Stimulated activated CD8-positive, alpha-beta memory T cell treated with anti-CD3 and anti-CD28 coated beads, Interleukin-7, amount 100 ng/mL, for 4 hours (primary cell): ENCODE measurements at regions not wholly inside any gene's neighbourhood (a gene's known extent, or its start where the extent isn't known, plus 50 kb on each side); places are given as distances from the start of the nearest gene placed in this dataset.

Experiments
- DNase-seq, 2 donors: peaks; one replicate each; pipeline ENCODE4 v3.0.0-alpha.2; 2020; ENCODE audit warnings: low read depth in 2 of 2

- DNase-seq: no peak
These were observed 1943.8 kb upstream of the PIK3C3 start for GRCh38 chr18:40011201-40011600.

- DNase-seq: no peak
These were observed 1948.4 kb upstream of the PIK3C3 start for GRCh38 chr18:40006634-40007033.

- DNase-seq: no peak
These were observed 1950.8 kb upstream of the PIK3C3 start for GRCh38 chr18:40004246-40004645.

GRCh38 chr18:39998317-39998716 is 1956.7 kb upstream of the PIK3C3 start:
- DNase-seq: no peak

DNA sequence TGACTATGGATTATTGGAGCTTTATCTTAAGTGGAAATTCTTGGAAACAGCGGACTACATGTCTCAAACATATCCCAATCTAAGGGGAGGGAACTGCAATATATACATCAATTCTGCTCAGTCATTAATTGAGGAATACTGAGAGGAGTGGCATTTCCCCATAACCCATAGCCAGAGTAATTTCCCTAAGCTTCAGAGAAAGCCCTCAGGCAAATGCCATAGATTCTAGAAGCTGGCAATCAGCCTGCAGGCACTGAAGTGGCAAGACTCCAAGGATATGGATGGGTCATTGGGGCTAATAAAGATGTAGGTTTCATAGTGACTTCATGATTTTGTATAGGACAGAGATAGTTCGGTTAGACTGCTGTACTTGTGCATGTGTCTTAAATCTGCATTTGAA is 1960.5 kb upstream of the PIK3C3 start:
- no peak for DNase-seq

DNA sequence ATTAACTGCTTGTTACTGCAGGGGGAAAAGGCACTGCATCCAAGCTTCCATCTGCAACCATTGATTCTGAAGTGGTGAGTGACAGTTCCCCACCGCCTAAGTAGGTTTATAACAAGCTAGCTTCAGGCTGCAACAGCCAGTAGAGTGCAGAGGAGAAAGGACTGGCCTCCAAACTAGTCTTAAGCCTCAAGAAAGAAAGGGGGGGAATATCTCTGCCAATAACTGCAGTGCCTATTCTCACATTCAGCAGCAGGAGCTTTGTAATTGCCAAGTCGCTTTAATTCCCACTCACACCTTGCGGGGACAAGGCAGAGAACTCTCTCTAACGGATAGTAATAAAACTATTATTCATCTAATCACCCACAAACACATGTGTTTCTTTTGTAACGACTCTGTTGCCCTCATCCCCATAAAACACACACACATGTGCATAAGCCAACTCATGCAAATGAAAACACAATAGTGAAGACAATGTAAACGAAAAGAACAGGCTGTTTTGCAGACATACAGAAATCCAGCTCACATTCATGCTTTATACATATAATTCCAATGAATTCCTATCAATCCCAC is 1963.3 kb upstream of the PIK3C3 start:
- DNase-seq: no peak

GRCh38 chr18:39990540-39990939 is 1964.5 kb upstream of the PIK3C3 start:
- DNase-seq: no peak

DNA sequence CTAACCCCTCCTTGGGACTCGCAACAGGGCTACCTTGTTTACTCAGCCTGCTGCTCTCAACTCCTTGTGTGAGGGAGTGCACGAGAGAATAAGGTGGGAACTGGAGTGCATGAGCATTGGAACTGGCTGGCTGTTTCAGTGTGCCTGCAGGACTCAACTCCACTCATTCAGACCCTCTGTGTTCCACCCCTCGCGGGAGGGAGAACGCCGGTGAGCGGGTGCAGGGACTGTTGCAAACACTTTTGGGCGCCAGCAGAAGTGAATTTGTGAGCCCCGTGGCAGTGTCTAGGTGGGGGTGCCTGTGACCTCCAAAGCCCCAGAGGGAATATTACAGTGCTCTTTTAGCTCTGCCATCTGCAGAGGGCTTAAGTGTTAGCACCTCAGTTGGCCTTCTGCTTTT is 1978.3 kb upstream of the PIK3C3 start:
- no peak for DNase-seq

- DNase-seq: no peak
These were observed 1982.5 kb upstream of the PIK3C3 start for GRCh38 chr18:39972521-39972920.

GRCh38 chr18:39969803-39970494 is 1985.1 kb upstream of the PIK3C3 start:
- no peak for DNase-seq

GRCh38 chr18:39966275-39966674 is 1988.8 kb upstream of the PIK3C3 start:
- no peak for DNase-seq

- DNase-seq: no peak
These were observed 1992.5 kb upstream of the PIK3C3 start for GRCh38 chr18:39962546-39962945.

- no peak for DNase-seq
These were observed 1994.5 kb upstream of the PIK3C3 start for GRCh38 chr18:39960550-39960949.

GRCh38 chr18:39959839-39960238 is 1995.2 kb upstream of the PIK3C3 start:
- DNase-seq: no peak

- DNase-seq: no peak
These were observed 1996.2 kb upstream of the PIK3C3 start for GRCh38 chr18:39958876-39959275.

DNA sequence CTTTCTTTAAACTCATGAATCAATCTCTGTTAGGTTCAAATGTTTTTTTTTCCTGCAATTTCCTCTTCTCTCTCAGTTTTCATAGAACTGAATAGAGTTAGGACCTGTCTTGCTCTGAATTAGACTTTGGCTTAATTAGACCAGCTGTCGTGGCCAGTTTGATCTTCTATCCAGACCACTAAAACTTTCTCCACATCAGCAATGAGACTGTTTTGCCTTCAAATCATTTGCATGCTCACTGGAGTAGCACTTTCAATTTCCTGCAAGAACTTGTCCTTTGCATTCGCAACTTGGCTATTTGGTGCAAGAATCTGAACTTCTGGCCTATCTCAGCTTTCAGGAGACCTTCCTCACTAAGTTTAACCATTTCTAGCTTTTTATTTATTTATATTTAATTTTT is 2002.2 kb upstream of the PIK3C3 start:
- no peak for DNase-seq

GRCh38 chr18:39951142-39951720 is 2003.8 kb upstream of the PIK3C3 start:
- no peak for DNase-seq

DNA sequence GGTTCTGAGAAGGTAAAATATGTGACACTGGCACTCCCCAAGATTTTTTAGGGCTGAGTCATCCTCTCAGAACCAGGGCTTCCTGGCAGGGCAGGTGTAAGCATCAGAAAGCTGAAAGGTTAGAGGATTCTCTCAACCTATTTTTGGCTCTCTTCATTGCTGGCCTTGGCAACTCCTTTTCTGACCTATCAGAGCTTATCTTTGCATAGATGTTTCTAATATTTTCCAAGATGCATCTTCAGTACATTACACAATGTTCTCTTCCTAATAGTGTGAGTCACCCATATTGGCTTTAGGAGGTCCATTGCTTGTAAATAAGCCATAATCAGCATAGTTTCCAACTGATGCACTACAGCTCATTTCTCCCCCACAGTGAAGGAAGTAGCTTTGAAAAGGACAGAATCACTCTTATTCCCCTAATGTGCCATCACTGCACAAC is 2008.4 kb upstream of the PIK3C3 start:
- no peak for DNase-seq

DNA sequence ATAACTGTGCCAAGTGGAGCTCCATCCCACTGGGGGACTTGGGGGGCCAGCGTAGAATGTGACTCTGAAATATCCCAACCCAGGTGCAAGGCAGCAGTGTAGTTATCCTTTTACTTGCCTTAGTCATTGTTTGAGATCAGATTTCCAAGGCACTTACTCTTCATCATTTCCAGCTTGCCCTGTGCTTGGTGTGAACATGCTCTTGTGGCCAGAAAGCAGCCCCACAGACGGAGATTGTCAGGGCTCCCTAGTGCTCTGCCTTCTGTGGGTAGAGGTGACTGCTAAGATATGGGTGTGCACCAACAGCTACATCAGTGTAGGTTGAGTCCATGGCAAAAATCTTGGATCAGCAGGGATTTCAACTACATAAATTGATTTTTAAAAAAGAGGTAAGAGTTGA is 2010.0 kb upstream of the PIK3C3 start:
- no peak for DNase-seq

- DNase-seq: no peak
These were observed 2012.3 kb upstream of the PIK3C3 start for GRCh38 chr18:39942702-39943101.

GRCh38 chr18:39938676-39939608 is 2016.1 kb upstream of the PIK3C3 start:
- DNase-seq: no peak

- no peak for DNase-seq
These were observed 2019.4 kb upstream of the PIK3C3 start for GRCh38 chr18:39935598-39935997.
